AG04450 (cell line): ENCODE measurements at regions not wholly inside any gene's neighbourhood (a gene's known extent, or its start where the extent isn't known, plus 50 kb on each side); places are given as distances from the start of the nearest gene placed in this dataset.

Experiments
- CTCF ChIA-PET: fragments of 300-600, 350-600 bp; formaldehyde crosslinking; extraction: SDS; loops from one replicate; lab custom pipeline; 2022; ENCODE audit warnings: antibody characterized with exemption, inconsistent platforms; lab: Charles Lee
- POLR2A ChIA-PET: fragments of 350-600 bp; formaldehyde crosslinking; extraction: SDS; loops from one replicate; lab custom pipeline; 2021; ENCODE audit warnings: antibody characterized with exemption, inconsistent platforms; lab: Yijun Ruan, JAX
- DNase-seq: peaks from one replicate; pipeline ENCODE4 v3.0.0-alpha.2; 2011; ENCODE audit warnings: low read depth, low spot score
- H3K27ac ChIP-seq: one replicate; pipeline ENCODE4 v1.5.1; 2012; ENCODE audit warnings: low read depth, low read length, control low read depth
- H3K27me3 ChIP-seq: one replicate; pipeline ENCODE4 v1.6.0; 2012; ENCODE audit warnings: low read length; ENCODE audit not compliant: control insufficient read depth, insufficient read depth
- H3K4me3 ChIP-seq: 2 replicates; pipeline ENCODE4 v1.5.1; 2011; ENCODE audit warnings: mild to moderate bottlenecking, low read depth, low read length, control low read depth
- H3K9me3 ChIP-seq: 2 replicates; pipeline ENCODE4 v1.5.1; 2012; ENCODE audit warnings: low read length; ENCODE audit not compliant: control insufficient read depth, insufficient read depth
- CTCF ChIP-seq: IDR thresholded peaks from 2 replicates; pipeline ENCODE4 v1.5.1; 2011; ENCODE audit warnings: low read depth, low read length, control low read depth, inconsistent platforms

GRCh38 chr2:10995366-10995970, 83.7 kb downstream of the KCNF1 start:
- DNase-seq: no peak
- no peak overlapping the region for H3K4me3 ChIP-seq
- H3K9me3 ChIP-seq: no peaks in the 10 kb centered on the region; the same call in 1 of the 2 replicates
- POLR2A ChIA-PET: no interaction called here
- H3K27ac ChIP-seq: no peak overlapping the region
- CTCF ChIA-PET: no interaction called here
- peaks cover 2% of the 10 kb centered on the region for H3K27me3 ChIP-seq
- TF ChIP-seq CTCF: no peak

- H3K27ac ChIP-seq: no peak overlapping the region
- no peak overlapping the region for H3K4me3 ChIP-seq
- no peaks in the 10 kb centered on the region for H3K9me3 ChIP-seq
- no peaks in the 10 kb centered on the region for H3K27me3 ChIP-seq
- TF ChIP-seq CTCF: no peak
- no peak for DNase-seq
- ChIA-PET CTCF (no interaction called here), POLR2A (no interaction called here)
These were observed 92.5 kb downstream of the KCNF1 start for GRCh38 chr2:11004199-11004598.

GRCh38 chr2:11005032-11005431, 93.3 kb downstream of the KCNF1 start:
- no peak overlapping the region for H3K27ac ChIP-seq
- no peak for TF ChIP-seq CTCF
- no peak for DNase-seq
- ChIA-PET POLR2A (no interaction called here), CTCF (interaction anchor here (1.4 kb wide), 1 partner anchor 173 kb away, joined by 5 read pairs; no protein-coding TSS in a partner anchor)
- H3K4me3 ChIP-seq: no peak overlapping the region
- H3K9me3 ChIP-seq: no peaks in the 10 kb centered on the region
- H3K27me3 ChIP-seq: no peaks in the 10 kb centered on the region

GRCh38 chr2:11006191-11006590, 94.5 kb downstream of the KCNF1 start:
- no peak for TF ChIP-seq CTCF
- no peaks in the 10 kb centered on the region for H3K27me3 ChIP-seq
- H3K27ac ChIP-seq: no peak overlapping the region
- no peak for DNase-seq
- CTCF ChIA-PET: interaction anchor here (1.4 kb wide), 1 partner anchor 174 kb away, joined by 5 read pairs; no protein-coding TSS in a partner anchor
- POLR2A ChIA-PET: no interaction called here
- no peak overlapping the region for H3K4me3 ChIP-seq
- H3K9me3 ChIP-seq: peaks cover 6% of the 10 kb centered on the region; the same call in 1 of the 2 replicates

- Histone ChIP-seq H3K27me3 (peaks cover under 1% of the 10 kb centered on the region), H3K27ac (no peak overlapping the region), H3K9me3 (peaks cover 20% of the 10 kb centered on the region), H3K4me3 (no peak overlapping the region)
- ChIA-PET POLR2A (no interaction called here), CTCF (no interaction called here)
- no peak for TF ChIP-seq CTCF
- DNase-seq: no peak
These were observed 95.9 kb downstream of the KCNF1 start for GRCh38 chr2:11007331-11008264.
